Upper lobe of right lung (tissue), 1 donor: ENCODE measurements at regions not wholly inside any gene's neighbourhood (a gene's known extent, or its start where the extent isn't known, plus 50 kb on each side); places are given as distances from the start of the nearest gene placed in this dataset.

Experiments used
- ATAC-seq: fragments of 200-7000 bp; cut with Tn5 transposase; one replicate; pipeline ENCODE4 v1.9.1; 2020; ENCODE audit warnings: mild to moderate bottlenecking, moderate library complexity
- DNase-seq: peaks from one replicate; pipeline ENCODE4 v3.0.0-alpha.2; 2020
- H3K27ac ChIP-seq: fragments of 200-600 bp; one replicate; pipeline ENCODE4 v1.8.0; 2022
- H3K27me3 ChIP-seq: fragments of 200-600 bp; one replicate; pipeline ENCODE4 v1.8.0; 2022; ENCODE audit warnings: mild to moderate bottlenecking
- H3K36me3 ChIP-seq: fragments of 200-600 bp; one replicate; pipeline ENCODE4 v1.8.0; 2022
- H3K4me1 ChIP-seq: fragments of 200-600 bp; one replicate; pipeline ENCODE4 v1.8.0; 2022
- H3K4me3 ChIP-seq: fragments of 200-600 bp; one replicate; pipeline ENCODE4 v1.8.0; 2022; ENCODE audit warnings: mild to moderate bottlenecking
- H3K9me3 ChIP-seq: fragments of 200-600 bp; one replicate; pipeline ENCODE4 v1.8.0; 2022
- intact Hi-C: fragments of 100-400 bp; cut with DNase I; formaldehyde crosslinking; loops from one replicate; pipeline ENCODE4 v1.11.0; 2022
- TF ChIP-seq, protein P1 (sequence below): fragments of 200-600 bp; IDR thresholded peaks from one replicate; pipeline ENCODE4 v1.8.0; 2022; ENCODE audit warnings: antibody characterized with exemption
- donor health status: DM: no; HTN: yes; CAD: no; lungs with severe emphysema.

- intact Hi-C loops = no loop called here
- no peak for DNase-seq
- Histone ChIP-seq H3K4me3 (no peak overlapping the region), H3K27me3 (no peaks in the 10 kb centered on the region), H3K4me1 (peaks cover 13% of the 10 kb centered on the region), H3K36me3 (no peaks in the 10 kb centered on the region), H3K9me3 (no peaks in the 10 kb centered on the region), H3K27ac (no peak overlapping the region)
- ATAC-seq = no peak
- TF ChIP-seq, protein P1, sequence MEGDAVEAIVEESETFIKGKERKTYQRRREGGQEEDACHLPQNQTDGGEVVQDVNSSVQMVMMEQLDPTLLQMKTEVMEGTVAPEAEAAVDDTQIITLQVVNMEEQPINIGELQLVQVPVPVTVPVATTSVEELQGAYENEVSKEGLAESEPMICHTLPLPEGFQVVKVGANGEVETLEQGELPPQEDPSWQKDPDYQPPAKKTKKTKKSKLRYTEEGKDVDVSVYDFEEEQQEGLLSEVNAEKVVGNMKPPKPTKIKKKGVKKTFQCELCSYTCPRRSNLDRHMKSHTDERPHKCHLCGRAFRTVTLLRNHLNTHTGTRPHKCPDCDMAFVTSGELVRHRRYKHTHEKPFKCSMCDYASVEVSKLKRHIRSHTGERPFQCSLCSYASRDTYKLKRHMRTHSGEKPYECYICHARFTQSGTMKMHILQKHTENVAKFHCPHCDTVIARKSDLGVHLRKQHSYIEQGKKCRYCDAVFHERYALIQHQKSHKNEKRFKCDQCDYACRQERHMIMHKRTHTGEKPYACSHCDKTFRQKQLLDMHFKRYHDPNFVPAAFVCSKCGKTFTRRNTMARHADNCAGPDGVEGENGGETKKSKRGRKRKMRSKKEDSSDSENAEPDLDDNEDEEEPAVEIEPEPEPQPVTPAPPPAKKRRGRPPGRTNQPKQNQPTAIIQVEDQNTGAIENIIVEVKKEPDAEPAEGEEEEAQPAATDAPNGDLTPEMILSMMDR = no peak
Observed at GRCh38 chr9:89958086-89958485, 353.3 kb downstream of the GADD45G start.

- intact Hi-C loops = no loop called here
- TF ChIP-seq, protein P1 = no peak
- H3K9me3 ChIP-seq = no peaks in the 10 kb centered on the region
- no peaks in the 10 kb centered on the region for H3K36me3 ChIP-seq
- ATAC-seq (no peak), DNase-seq (no peak)
- H3K27ac ChIP-seq = peak overlapping the region; percentile 44
- no peaks in the 10 kb centered on the region for H3K27me3 ChIP-seq
- H3K4me1 ChIP-seq = peaks cover 13% of the 10 kb centered on the region
- H3K4me3 ChIP-seq = peak overlapping the region; percentile 3
Observed at GRCh38 chr9:89961616-89962341, 357.0 kb downstream of the GADD45G start.

DNA sequence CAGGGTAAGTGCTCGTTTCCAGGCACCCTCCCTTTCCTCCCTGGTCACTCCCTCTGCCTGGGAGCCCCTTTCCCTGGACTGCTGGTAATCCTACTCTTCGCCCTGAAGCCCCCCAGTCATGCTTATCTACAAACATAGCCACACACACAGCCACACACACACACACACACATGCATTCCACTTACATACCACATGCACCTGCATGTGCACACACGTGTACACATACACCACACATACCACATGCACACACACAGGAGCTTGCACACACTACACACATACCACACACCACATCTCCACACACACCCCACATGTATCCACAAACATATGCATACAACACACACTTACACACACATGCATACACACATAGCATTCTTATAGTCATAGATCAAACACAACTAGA lies 358.5 kb downstream of the GADD45G start:
- intact Hi-C loops = no loop called here
- ATAC-seq = no peak
- H3K4me1 ChIP-seq = peaks cover 13% of the 10 kb centered on the region
- no peak overlapping the region for H3K27ac ChIP-seq
- H3K4me3 ChIP-seq = no peak overlapping the region
- no peaks in the 10 kb centered on the region for H3K27me3 ChIP-seq
- TF ChIP-seq, protein P1 = no peak
- H3K9me3 ChIP-seq = no peaks in the 10 kb centered on the region
- DNase-seq = no peak
- no peaks in the 10 kb centered on the region for H3K36me3 ChIP-seq

DNA sequence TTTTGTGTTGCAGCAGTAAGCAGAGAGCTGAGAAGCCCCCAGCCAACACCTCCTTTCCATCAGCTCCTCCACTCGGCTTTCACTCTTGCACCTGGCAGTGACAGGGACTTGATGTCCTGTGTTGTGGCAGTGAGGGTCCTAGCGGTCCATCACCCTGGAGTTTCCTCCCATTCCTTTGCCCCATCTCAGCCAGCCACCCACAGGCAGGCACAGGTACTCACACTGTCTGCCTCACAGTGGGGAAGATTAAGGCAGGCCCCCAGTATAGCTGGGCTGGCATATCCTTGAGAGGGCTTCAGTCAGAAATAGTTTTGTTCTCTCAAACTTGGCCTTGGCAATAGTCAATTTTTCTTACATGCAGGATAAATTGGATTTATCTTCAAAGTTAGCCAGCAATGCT lies 362.7 kb downstream of the GADD45G start:
- no peaks in the 10 kb centered on the region for H3K36me3 ChIP-seq
- H3K27me3 ChIP-seq = no peaks in the 10 kb centered on the region
- H3K4me3 ChIP-seq = no peak overlapping the region
- TF ChIP-seq, protein P1 = no peak
- ATAC-seq (no peak), DNase-seq (no peak)
- H3K9me3 ChIP-seq = no peaks in the 10 kb centered on the region
- intact Hi-C loops = no loop called here
- peaks cover 2% of the 10 kb centered on the region for H3K4me1 ChIP-seq
- H3K27ac ChIP-seq = no peak overlapping the region

DNA sequence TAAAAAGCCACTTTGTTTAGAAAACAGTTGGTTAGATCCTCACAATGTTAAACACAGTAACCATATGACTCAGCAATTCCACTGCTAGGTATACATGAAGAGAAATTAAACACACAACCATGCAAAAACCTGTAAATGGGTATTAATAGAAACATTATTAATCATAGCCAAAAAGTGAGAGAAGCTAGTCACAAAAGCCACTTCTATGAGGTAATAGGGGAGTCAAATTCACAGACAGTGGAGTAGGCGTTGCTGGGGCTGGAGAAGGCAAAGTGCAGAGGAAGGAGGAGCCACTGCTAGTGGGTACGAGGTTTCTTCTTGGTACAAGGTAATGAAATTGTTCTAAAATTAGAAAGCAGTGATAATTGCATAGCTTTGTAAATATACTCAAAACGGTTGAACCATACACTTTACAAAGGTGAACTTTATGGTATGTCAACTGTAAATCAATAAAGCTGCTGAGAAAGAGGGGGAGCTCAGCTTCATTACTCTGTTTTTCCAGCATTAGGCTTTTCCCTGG lies 364.4 kb downstream of the GADD45G start:
- Histone ChIP-seq H3K27ac (no peak overlapping the region), H3K36me3 (no peaks in the 10 kb centered on the region), H3K9me3 (no peaks in the 10 kb centered on the region), H3K4me1 (no peaks in the 10 kb centered on the region), H3K4me3 (no peak overlapping the region), H3K27me3 (no peaks in the 10 kb centered on the region)
- ATAC-seq = peak; percentile 62
- intact Hi-C loops = no loop called here
- DNase-seq = no peak
- TF ChIP-seq, protein P1 = no peak
